CD4-positive, alpha-beta T cell treated with Interleukin-21 for 1 hour (primary cell): ENCODE measurements at regions not wholly inside any gene's neighbourhood (a gene's known extent, or its start where the extent isn't known, plus 50 kb on each side); places are given as distances from the start of the nearest gene placed in this dataset.

Experiments
- DNase-seq: peaks from one replicate; pipeline ENCODE4 v3.0.0-alpha.2; 2020

- no peak for DNase-seq
Measured at GRCh38 chr1:83813576-83813975, 185.4 kb downstream of the TTLL7 start.

GRCh38 chr1:83810144-83810543, 188.8 kb downstream of the TTLL7 start:
- no peak for DNase-seq

- no peak for DNase-seq
Measured at GRCh38 chr1:83808536-83808935, 190.4 kb downstream of the TTLL7 start.

- no peak for DNase-seq
Measured at GRCh38 chr1:83807821-83808220, 191.1 kb downstream of the TTLL7 start.

- DNase-seq = no peak
Measured at GRCh38 chr1:83807231-83807630, 191.7 kb downstream of the TTLL7 start.

GRCh38 chr1:83805921-83806320, 193.0 kb downstream of the TTLL7 start:
- no peak for DNase-seq

GRCh38 chr1:83802460-83803152, 196.3 kb downstream of the TTLL7 start:
- DNase-seq = no peak

- no peak for DNase-seq
Measured at GRCh38 chr1:83802023-83802422, 196.9 kb downstream of the TTLL7 start.

- DNase-seq = no peak
Measured at GRCh38 chr1:83800066-83800465, 198.9 kb downstream of the TTLL7 start.

- DNase-seq = no peak
Measured at GRCh38 chr1:83799594-83799993, 199.3 kb downstream of the TTLL7 start.

- no peak for DNase-seq
Measured at GRCh38 chr1:83798965-83799364, 200.0 kb downstream of the TTLL7 start.

- no peak for DNase-seq
Measured at GRCh38 chr1:83796409-83796808, 202.5 kb downstream of the TTLL7 start.

GRCh38 chr1:83794384-83794783, 204.5 kb downstream of the TTLL7 start:
- no peak for DNase-seq

GRCh38 chr1:83791821-83792437, 207.0 kb downstream of the TTLL7 start:
- DNase-seq = no peak

- no peak for DNase-seq
Measured at GRCh38 chr1:83790446-83790845, 208.5 kb downstream of the TTLL7 start.

- DNase-seq = no peak
Measured at GRCh38 chr1:83787246-83787998, 211.5 kb downstream of the TTLL7 start.

- DNase-seq = no peak
Measured at GRCh38 chr1:83781667-83782066, 217.3 kb downstream of the TTLL7 start.

- no peak for DNase-seq
Measured at GRCh38 chr1:83779565-83779964, 219.4 kb downstream of the TTLL7 start.

- DNase-seq = no peak
Measured at GRCh38 chr1:83777758-83778101, 221.2 kb downstream of the TTLL7 start.

- DNase-seq = no peak
Measured at GRCh38 chr1:83776913-83777757, 221.8 kb downstream of the TTLL7 start.

- DNase-seq = no peak
Measured at GRCh38 chr1:83775977-83776603, 222.8 kb downstream of the TTLL7 start.

- DNase-seq = no peak
Measured at GRCh38 chr1:83773059-83773458, 225.9 kb downstream of the TTLL7 start.

GRCh38 chr1:83770319-83770661, 228.6 kb downstream of the TTLL7 start:
- no peak for DNase-seq
